ENCODE measurements at regions not wholly inside any gene's neighbourhood (a gene's known extent, or its start where the extent isn't known, plus 50 kb on each side); places are given as distances from the start of the nearest gene placed in this dataset.

DNA sequence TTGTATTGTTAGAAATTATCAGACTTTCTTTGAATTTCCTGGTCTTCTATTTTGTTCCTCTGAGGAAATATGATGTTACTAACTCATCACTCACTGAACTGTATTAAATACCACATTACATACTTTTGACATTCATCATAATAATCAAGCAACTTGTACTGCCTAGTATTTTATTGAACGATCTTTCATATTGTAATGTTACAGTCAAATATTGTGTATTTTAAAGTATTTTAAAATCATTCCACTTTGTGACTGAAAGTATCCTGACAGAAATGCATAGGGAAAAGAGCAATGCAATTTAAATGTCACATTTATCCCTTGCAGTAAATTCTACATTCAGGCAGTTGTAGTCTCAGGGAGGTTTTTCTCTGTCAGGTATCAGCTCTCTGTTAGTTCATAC lies 1557.4 kb downstream of the CDH8 start:
- TF ChIP-seq, protein P1, sequence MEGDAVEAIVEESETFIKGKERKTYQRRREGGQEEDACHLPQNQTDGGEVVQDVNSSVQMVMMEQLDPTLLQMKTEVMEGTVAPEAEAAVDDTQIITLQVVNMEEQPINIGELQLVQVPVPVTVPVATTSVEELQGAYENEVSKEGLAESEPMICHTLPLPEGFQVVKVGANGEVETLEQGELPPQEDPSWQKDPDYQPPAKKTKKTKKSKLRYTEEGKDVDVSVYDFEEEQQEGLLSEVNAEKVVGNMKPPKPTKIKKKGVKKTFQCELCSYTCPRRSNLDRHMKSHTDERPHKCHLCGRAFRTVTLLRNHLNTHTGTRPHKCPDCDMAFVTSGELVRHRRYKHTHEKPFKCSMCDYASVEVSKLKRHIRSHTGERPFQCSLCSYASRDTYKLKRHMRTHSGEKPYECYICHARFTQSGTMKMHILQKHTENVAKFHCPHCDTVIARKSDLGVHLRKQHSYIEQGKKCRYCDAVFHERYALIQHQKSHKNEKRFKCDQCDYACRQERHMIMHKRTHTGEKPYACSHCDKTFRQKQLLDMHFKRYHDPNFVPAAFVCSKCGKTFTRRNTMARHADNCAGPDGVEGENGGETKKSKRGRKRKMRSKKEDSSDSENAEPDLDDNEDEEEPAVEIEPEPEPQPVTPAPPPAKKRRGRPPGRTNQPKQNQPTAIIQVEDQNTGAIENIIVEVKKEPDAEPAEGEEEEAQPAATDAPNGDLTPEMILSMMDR (IDR thresholded peaks at IDR 0.05; ENCODE audit: control insufficient read depth, extremely low read depth, insufficient read depth), result no peak
- no peak overlapping the region for H3K4me3 ChIP-seq (ENCODE audit: low read depth, low read length)
- no peak for DNase-seq (ENCODE audit: low read depth)

DNA sequence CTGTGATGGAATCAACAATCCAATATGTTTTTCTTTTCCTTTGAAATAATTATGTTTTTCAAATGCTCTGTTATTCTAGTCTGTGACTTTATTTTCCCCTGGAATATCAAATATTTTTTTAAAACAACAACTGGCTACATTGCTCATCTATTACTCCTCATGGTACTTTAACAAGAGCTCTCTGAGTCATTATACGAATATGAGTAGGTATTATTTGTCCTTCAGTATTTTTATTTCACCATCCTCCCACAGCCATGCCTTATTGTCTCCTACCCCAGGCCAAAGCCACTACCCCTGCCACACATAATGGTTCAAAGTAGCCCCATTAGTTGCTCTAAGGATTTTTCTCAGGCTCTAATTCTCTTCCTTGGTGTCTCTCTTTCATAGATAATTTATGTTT lies 1572.3 kb downstream of the CDH8 start:
- TF ChIP-seq, protein P1 (IDR thresholded peaks at IDR 0.05; ENCODE audit: control insufficient read depth, extremely low read depth, insufficient read depth), result no peak
- H3K4me3 ChIP-seq (ENCODE audit: low read depth, low read length), result no peak overlapping the region
- DNase-seq (ENCODE audit: low read depth), result no peak

DNA sequence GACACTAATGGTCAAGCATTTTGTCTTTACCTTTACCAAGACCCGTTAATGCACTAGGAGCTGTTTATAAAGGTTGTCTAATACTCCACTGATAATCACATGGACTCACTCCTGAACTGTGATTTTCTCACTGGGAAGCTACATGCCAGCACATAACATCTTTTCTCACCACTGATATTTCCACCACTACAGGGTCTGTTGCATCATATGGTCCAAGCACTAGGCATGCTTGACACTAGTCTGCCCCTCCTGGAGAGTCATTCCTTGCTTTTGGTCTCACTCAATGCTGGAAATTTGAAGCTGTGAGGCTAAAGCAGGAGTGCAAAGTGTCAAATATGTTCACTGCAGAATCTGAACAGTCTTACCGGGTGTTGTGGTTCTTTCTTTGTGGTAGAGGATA lies 1576.8 kb downstream of the CDH8 start:
- DNase-seq (ENCODE audit: low read depth), result no peak
- TF ChIP-seq, protein P1 (IDR thresholded peaks at IDR 0.05; ENCODE audit: control insufficient read depth, extremely low read depth, insufficient read depth), result no peak
- H3K4me3 ChIP-seq (ENCODE audit: low read depth, low read length), result no peak overlapping the region

DNA sequence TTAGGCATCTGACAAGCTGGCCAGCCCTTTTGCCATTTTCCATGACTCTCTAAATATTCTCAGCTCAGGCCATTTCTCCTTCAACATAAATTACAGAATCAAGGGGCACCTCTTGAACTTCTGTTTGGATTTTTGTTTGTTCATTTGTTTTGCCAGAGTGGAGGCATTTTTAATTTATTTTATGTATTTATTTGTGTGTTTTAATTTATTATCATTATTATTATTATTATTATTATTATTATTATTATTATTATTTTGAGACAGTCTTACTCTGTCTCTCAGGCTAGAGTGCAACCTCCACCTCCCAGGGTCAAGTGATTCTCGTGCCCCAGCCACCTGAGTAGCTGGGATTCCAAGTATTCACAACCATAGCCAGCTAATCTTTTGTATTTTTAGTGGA lies 1578.0 kb downstream of the CDH8 start:
- DNase-seq (ENCODE audit: low read depth), result no peak
- TF ChIP-seq, protein P1 (IDR thresholded peaks at IDR 0.05; ENCODE audit: control insufficient read depth, extremely low read depth, insufficient read depth), result no peak
- no peak overlapping the region for H3K4me3 ChIP-seq (ENCODE audit: low read depth, low read length)

DNA sequence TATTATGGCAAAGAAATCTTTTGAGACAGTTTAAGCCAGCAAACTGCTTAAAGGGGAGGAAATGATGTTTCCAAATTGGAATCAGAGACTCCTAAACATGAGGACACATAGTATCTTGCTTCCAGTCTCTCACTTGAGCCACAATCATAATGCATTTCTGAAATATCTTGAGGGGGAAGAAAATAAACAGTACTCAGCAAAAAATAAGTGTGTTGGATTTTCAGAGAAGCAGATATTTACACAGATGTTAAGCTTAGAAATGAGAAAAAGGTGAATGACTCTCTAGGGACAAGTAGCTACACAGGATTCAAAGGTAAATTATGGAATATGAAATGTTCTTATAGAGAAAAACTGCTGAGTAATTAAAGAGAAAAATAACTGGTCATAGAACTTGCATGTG lies 1583.6 kb downstream of the CDH8 start:
- no peak overlapping the region for H3K4me3 ChIP-seq (ENCODE audit: low read depth, low read length)
- DNase-seq (ENCODE audit: low read depth), result no peak
- TF ChIP-seq, protein P1 (IDR thresholded peaks at IDR 0.05; ENCODE audit: control insufficient read depth, extremely low read depth, insufficient read depth), result no peak

DNA sequence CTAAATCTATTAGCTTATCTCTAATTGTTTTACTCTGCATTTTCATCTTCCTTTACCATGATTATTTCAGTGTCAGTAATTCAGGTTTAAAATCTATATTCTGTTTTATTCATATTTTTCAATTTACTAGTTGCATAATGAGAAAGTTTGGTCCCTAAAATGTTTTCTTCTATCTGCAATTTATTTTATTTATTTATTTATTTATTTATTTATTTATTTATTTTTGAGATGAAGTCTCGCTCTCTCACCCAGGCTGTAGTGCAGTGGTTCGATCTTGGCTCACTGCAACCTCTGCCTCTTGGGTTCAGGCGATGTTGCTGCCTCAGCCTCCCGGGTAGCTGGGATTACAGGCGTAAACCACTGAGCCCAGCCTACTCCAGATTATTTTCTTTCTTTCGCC lies 1597.3 kb downstream of the CDH8 start:
- TF ChIP-seq, protein P1 (IDR thresholded peaks at IDR 0.05; ENCODE audit: control insufficient read depth, extremely low read depth, insufficient read depth), result no peak
- no peak for DNase-seq (ENCODE audit: low read depth)
- H3K4me3 ChIP-seq (ENCODE audit: low read depth, low read length), result no peak overlapping the region

DNA sequence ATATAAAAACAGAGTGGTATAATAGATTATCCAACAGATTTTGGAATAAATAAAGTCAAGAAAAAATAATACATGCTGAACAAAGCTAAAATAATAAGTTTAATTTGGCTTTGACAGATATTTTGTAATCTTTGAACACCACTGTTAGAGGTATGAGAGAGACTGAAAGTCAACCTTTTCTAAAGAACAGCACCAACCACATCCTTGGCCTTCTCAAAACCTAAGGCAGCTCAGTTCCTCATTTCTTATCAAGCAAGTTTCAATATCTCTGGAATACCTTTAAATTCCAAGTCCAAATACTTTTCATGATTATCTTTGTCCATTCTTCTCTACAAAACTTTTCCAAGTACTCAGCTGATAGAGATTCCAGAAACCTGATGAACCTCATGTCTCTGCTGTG lies 1603.8 kb downstream of the CDH8 start:
- no peak for DNase-seq (ENCODE audit: low read depth)
- TF ChIP-seq, protein P1 (IDR thresholded peaks at IDR 0.05; ENCODE audit: control insufficient read depth, extremely low read depth, insufficient read depth), result no peak
- no peak overlapping the region for H3K4me3 ChIP-seq (ENCODE audit: low read depth, low read length)

Measured in LNCaP clone FGC (cell line).